Kasumi-1 (cell line): ENCODE measurements at regions not wholly inside any gene's neighbourhood (a gene's known extent, or its start where the extent isn't known, plus 50 kb on each side); places are given as distances from the start of the nearest gene placed in this dataset.
"Not testable (repeated sequence)": the region's sequence is repeated elsewhere in the genome, so short reads cannot be mapped to it uniquely, and the experiment has no call there.

Experiments
- DNase-seq, 2 experiments: peaks; one replicate each; lab custom pipeline; 2025; lab: John Stamatoyannopoulos, UW

- no peak for DNase-seq
Measured at GRCh38 chr7:142636751-142637150, 112.5 kb upstream of the PRSS1 start.

- DNase-seq, result not testable (repeated sequence)
Measured at GRCh38 chr7:142636107-142636506, 113.2 kb upstream of the PRSS1 start.

- DNase-seq, result peak; percentile 77 to 78
Measured at GRCh38 chr7:142632271-142633134, 116.8 kb upstream of the PRSS1 start.

GRCh38 chr7:142629588-142630260, 119.5 kb upstream of the PRSS1 start:
- no peak for DNase-seq

GRCh38 chr7:142628945-142629344, 120.3 kb upstream of the PRSS1 start:
- DNase-seq, result no peak

GRCh38 chr7:142627223-142627622, 122.0 kb upstream of the PRSS1 start:
- peak in 1 of 2 experiments; percentile 15 for DNase-seq

- DNase-seq, result peak; percentile 54 to 60
Measured at GRCh38 chr7:142626420-142627035, 122.7 kb upstream of the PRSS1 start.

GRCh38 chr7:142625216-142625615, 124.1 kb upstream of the PRSS1 start:
- DNase-seq, result not testable (repeated sequence)

GRCh38 chr7:142620402-142620801, 128.9 kb upstream of the PRSS1 start:
- no peak for DNase-seq

GRCh38 chr7:142618655-142619351, 130.5 kb upstream of the PRSS1 start:
- DNase-seq, result no peak

GRCh38 chr7:142616842-142617241, 132.4 kb upstream of the PRSS1 start:
- DNase-seq, result no peak

GRCh38 chr7:142616121-142616643, 133.1 kb upstream of the PRSS1 start:
- no peak for DNase-seq

- DNase-seq, result no peak
Measured at GRCh38 chr7:142615508-142615907, 133.8 kb upstream of the PRSS1 start.

GRCh38 chr7:142614116-142614515, 135.2 kb upstream of the PRSS1 start:
- DNase-seq, result no peak

GRCh38 chr7:142612237-142612881, 136.9 kb upstream of the PRSS1 start:
- DNase-seq, result peak; percentile 48 to 62

- peak; percentile 48 for DNase-seq
Measured at GRCh38 chr7:142611566-142612236, 137.6 kb upstream of the PRSS1 start.

- DNase-seq, result no peak
Measured at GRCh38 chr7:142608630-142609428, 140.4 kb upstream of the PRSS1 start.

- DNase-seq, result no peak
Measured at GRCh38 chr7:142607351-142607750, 141.9 kb upstream of the PRSS1 start.

- DNase-seq, result no peak
Measured at GRCh38 chr7:142606081-142606480, 143.2 kb upstream of the PRSS1 start.

GRCh38 chr7:142604671-142605070, 144.6 kb upstream of the PRSS1 start:
- DNase-seq, result no peak
